Endodermal cell (in vitro differentiated cells): ENCODE measurements at regions not wholly inside any gene's neighbourhood (a gene's known extent, or its start where the extent isn't known, plus 50 kb on each side); places are given as distances from the start of the nearest gene placed in this dataset.

ENCODE experiments used
- DNase-seq: peaks from one replicate; pipeline ENCODE4 v3.0.0-alpha.2; 2017
- H3K27ac ChIP-seq: 2 replicates; pipeline ENCODE4 v1.5.1; 2013; ENCODE audit warnings: mild to moderate bottlenecking, low read depth, low read length, moderate library complexity
- H3K27me3 ChIP-seq: 2 replicates; pipeline ENCODE4 v1.6.1; 2013; ENCODE audit warnings: mild to moderate bottlenecking, low read length, moderate library complexity; ENCODE audit not compliant: insufficient read depth, control insufficient read depth, poor library complexity, severe bottlenecking
- H3K36me3 ChIP-seq: 2 replicates; pipeline ENCODE4 v1.7.0; 2013; ENCODE audit warnings: mild to moderate bottlenecking, low read length, moderate library complexity; ENCODE audit not compliant: control insufficient read depth, insufficient read depth
- H3K4me1 ChIP-seq: one replicate; pipeline ENCODE4 v1.7.0; 2013; ENCODE audit warnings: low read length; ENCODE audit not compliant: control insufficient read depth, insufficient read depth
- H3K4me3 ChIP-seq: 2 replicates; pipeline ENCODE4 v1.5.1; 2013; ENCODE audit warnings: mild to moderate bottlenecking, low read length, moderate library complexity
- H3K9ac ChIP-seq: 2 replicates; pipeline ENCODE4 v1.6.1; 2013; ENCODE audit warnings: mild to moderate bottlenecking, low read length, moderate library complexity; ENCODE audit not compliant: poor library complexity, severe bottlenecking; ENCODE audit errors: extremely low read depth
- H3K9me3 ChIP-seq: 2 replicates; pipeline ENCODE4 v1.6.1; 2013; ENCODE audit warnings: mild to moderate bottlenecking, low read length, moderate library complexity; ENCODE audit not compliant: control insufficient read depth
- H3K27ac Mint-ChIP-seq: 2 replicates; pipeline ENCODE4 v1.8.0; 2020; ENCODE audit warnings: mixed read lengths
- H3K27me3 Mint-ChIP-seq: 2 replicates; pipeline ENCODE4 v1.8.0; 2021; ENCODE audit warnings: mild to moderate bottlenecking, mixed read lengths; ENCODE audit not compliant: insufficient read depth
- H3K36me3 Mint-ChIP-seq: 2 replicates; pipeline ENCODE4 v1.8.0; 2020; ENCODE audit warnings: low read depth, mixed read lengths
- H3K4me1 Mint-ChIP-seq: 2 replicates; pipeline ENCODE4 v1.8.0; 2020; ENCODE audit warnings: mixed read lengths
- H3K4me3 Mint-ChIP-seq: 2 replicates; pipeline ENCODE4 v1.8.0; 2020; ENCODE audit warnings: mild to moderate bottlenecking, moderate library complexity, mixed read lengths
- H3K9me3 Mint-ChIP-seq: 2 replicates; pipeline ENCODE4 v1.8.0; 2020; ENCODE audit warnings: mild to moderate bottlenecking, mixed read lengths
- WGBS, 2 experiments: methylation state at CpG; one replicate each; pipeline versions ENCODE4 v1.1.5 to v1.1.7; 2013; ENCODE audit warnings: missing lambda C conversion rate in 2 of 2, mixed read lengths in 1 of 2; ENCODE audit not compliant: insufficient coverage in 1 of 2, insufficient read length in 1 of 2; 5-methylcytosine and 5-hydroxymethylcytosine counted together
- TF ChIP-seq, protein P1 (sequence below): fragments of 200-600 bp; sonication (generic); conservative IDR thresholded peaks from 2 replicates; pipeline ENCODE4 v1.5.0; 2021; ENCODE audit warnings: antibody characterized with exemption, mild to moderate bottlenecking

DNA sequence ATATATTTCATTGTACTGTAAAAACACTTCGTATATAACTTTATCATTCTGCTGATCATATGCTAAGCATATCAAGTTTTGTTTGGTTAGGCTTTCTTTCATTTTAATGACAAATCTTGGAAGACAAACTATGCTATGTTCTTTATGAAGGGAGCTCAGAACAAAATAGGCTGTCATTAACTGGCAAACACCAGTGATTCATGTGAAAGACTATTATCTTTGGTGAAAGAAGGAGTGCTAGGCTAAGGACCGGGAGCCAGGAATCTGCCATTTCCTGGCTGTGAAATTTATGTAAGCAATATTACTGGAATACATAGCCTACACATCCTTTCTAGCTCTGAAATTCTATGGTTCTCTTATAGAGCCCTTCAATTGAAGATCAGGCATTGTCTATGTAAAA, 136.2 kb upstream of the CCN2 start:
- no peaks in the 10 kb centered on the region for H3K9me3 Mint-ChIP-seq
- 40 to 94% methylated on average over 1 to 2 of the region's 2 CpGs for WGBS, 2 experiments

DNA sequence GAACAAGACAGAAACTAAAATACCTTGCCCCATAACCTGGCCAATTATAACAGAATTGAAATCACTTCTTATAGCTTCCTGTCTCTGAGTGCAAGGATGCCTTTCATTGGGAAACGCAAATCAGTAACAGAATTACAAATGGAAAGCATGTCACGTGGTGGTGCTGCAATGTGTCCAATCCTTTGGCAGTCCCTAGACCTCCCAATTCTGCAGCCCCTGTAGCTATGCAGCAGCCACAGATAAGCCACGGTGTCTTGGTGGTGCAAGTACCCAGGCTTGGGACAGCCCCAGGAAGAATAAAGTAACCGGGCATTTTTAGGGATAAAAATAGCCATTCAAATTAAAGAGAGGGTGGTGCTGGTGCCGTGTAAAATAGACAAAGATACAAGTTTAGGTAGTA, 134.6 kb upstream of the CCN2 start:
- WGBS, 2 experiments, result 86 to 91% methylated on average over 4 to 5 of the region's 5 CpGs
- no peaks in the 10 kb centered on the region for H3K4me1 Mint-ChIP-seq
- peak overlapping the region; percentile 66 for H3K27ac ChIP-seq
- no peaks in the 10 kb centered on the region for H3K27me3 Mint-ChIP-seq
- H3K36me3 ChIP-seq, result no peaks in the 10 kb centered on the region
- no peaks in the 10 kb centered on the region for H3K4me1 ChIP-seq
- no peaks in the 10 kb centered on the region for H3K36me3 Mint-ChIP-seq
- no peaks in the 10 kb centered on the region for H3K9me3 ChIP-seq
- no peak overlapping the region for H3K9ac ChIP-seq
- H3K9me3 Mint-ChIP-seq, result no peaks in the 10 kb centered on the region
- no peak overlapping the region for H3K4me3 Mint-ChIP-seq
- DNase-seq, result no peak
- TF ChIP-seq, protein P1, sequence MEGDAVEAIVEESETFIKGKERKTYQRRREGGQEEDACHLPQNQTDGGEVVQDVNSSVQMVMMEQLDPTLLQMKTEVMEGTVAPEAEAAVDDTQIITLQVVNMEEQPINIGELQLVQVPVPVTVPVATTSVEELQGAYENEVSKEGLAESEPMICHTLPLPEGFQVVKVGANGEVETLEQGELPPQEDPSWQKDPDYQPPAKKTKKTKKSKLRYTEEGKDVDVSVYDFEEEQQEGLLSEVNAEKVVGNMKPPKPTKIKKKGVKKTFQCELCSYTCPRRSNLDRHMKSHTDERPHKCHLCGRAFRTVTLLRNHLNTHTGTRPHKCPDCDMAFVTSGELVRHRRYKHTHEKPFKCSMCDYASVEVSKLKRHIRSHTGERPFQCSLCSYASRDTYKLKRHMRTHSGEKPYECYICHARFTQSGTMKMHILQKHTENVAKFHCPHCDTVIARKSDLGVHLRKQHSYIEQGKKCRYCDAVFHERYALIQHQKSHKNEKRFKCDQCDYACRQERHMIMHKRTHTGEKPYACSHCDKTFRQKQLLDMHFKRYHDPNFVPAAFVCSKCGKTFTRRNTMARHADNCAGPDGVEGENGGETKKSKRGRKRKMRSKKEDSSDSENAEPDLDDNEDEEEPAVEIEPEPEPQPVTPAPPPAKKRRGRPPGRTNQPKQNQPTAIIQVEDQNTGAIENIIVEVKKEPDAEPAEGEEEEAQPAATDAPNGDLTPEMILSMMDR, result no peak
- H3K4me3 ChIP-seq, result no peak overlapping the region
- no peak overlapping the region for H3K27ac Mint-ChIP-seq
- no peaks in the 10 kb centered on the region for H3K27me3 ChIP-seq

More for the DNA sequence above, 136.2 kb upstream of the CCN2 start:
- Mint-ChIP-seq H3K4me1 (no peaks in the 10 kb centered on the region), H3K36me3 (no peaks in the 10 kb centered on the region), H3K27me3 (no peaks in the 10 kb centered on the region), H3K4me3 (no peak overlapping the region), H3K27ac (no peak overlapping the region)
- no peak overlapping the region for H3K4me3 ChIP-seq
- no peaks in the 10 kb centered on the region for H3K27me3 ChIP-seq
- H3K9ac ChIP-seq, result no peak overlapping the region
- TF ChIP-seq, protein P1, result no peak
- H3K27ac ChIP-seq, result no peak overlapping the region
- DNase-seq, result no peak
- H3K9me3 ChIP-seq, result no peaks in the 10 kb centered on the region
- H3K36me3 ChIP-seq, result no peaks in the 10 kb centered on the region
- no peaks in the 10 kb centered on the region for H3K4me1 ChIP-seq

DNA sequence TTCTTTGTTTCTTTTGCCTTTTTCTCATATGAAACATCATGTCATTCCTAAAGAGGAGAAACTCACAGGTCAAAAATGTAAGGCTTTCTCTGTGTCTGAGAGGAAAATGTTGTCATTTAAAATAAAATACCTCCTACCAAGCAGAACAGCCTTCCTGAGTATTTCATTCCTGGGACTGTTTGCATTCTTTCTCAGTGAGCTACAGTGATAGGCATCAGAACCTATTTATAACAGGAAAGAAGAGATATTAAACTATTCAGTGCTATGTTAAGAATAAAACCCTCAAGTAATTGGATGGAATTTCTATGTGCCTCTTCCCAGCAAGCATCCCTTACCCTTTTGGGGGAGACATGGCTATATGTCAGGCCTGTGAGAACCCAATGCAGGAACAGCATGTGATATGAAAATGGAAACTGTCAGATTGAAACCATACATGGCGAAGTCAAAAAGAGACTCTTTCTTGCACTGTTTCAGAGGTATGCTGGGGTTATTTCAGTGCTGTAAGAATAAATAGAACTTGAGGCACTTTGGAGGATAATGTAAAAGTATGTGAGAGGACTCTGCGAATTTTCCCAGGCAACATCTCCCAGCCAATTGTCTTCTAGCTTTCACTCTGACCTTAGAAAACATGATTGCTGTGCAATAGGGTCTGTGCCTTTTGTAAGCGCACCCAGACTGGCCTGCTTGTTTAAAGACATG, 133.8 kb upstream of the CCN2 start:
- TF ChIP-seq, protein P1, result no peak
- H3K4me1 Mint-ChIP-seq, result no peaks in the 10 kb centered on the region
- H3K4me3 Mint-ChIP-seq, result no peak overlapping the region
- no peak overlapping the region for H3K27ac Mint-ChIP-seq
- H3K4me1 ChIP-seq, result no peaks in the 10 kb centered on the region
- no peaks in the 10 kb centered on the region for H3K36me3 ChIP-seq
- H3K9ac ChIP-seq, result no peak overlapping the region
- no peaks in the 10 kb centered on the region for H3K36me3 Mint-ChIP-seq
- H3K9me3 ChIP-seq, result no peaks in the 10 kb centered on the region
- peak overlapping the region; percentile 66 for H3K27ac ChIP-seq
- H3K4me3 ChIP-seq, result no peak overlapping the region
- no peaks in the 10 kb centered on the region for H3K27me3 Mint-ChIP-seq
- WGBS, 2 experiments, result 85% methylated on average over 3 of the region's 3 CpGs; no CpG with 5 or more reads in 1 of the 2 experiments
- no peaks in the 10 kb centered on the region for H3K27me3 ChIP-seq
- no peaks in the 10 kb centered on the region for H3K9me3 Mint-ChIP-seq
- DNase-seq, result no peak
